HG02610 (cell line): ENCODE measurements at regions not wholly inside any gene's neighbourhood (a gene's known extent, or its start where the extent isn't known, plus 50 kb on each side); places are given as distances from the start of the nearest gene placed in this dataset.
A peak's percentile ranks its signal among the peaks of the same experiment; 100 is the strongest.

Experiments used
- ATAC-seq: cut with Tn5 transposase; IDR thresholded peaks from one replicate; pipeline ENCODE4 v1.9.1; 2021; ENCODE audit warnings: mild to moderate bottlenecking, moderate library complexity; ENCODE audit not compliant: unreplicated experiment

GRCh38 chr7:126378642-126379041 is 874.1 kb downstream of the GRM8 start:
- no peak for ATAC-seq

- ATAC-seq, result peak; percentile 79
These were observed 882.6 kb downstream of the GRM8 start for GRCh38 chr7:126370038-126370668.

GRCh38 chr7:126362746-126363145 is 890.0 kb downstream of the GRM8 start:
- no peak for ATAC-seq

GRCh38 chr7:126361183-126361582 is 891.6 kb downstream of the GRM8 start:
- no peak for ATAC-seq

DNA sequence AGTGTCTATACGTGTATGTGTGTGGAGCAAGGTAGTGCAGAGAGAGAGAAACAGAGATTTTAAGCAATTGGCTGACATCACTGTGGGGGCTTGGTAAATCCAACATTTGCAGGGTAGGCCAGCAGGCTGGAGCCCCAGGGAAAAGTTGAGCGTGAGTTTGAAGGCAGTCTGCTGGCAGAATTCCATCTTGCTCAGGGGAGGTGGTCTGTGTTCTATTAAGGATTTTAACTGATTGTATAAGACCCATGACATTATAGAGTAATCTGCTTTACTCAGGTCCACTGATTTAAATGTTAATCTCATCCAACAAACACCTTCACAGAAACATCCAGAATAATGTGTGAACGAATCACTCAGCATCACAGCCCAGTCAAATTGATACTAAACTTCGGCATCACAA is 912.9 kb downstream of the GRM8 start:
- ATAC-seq, result no peak

DNA sequence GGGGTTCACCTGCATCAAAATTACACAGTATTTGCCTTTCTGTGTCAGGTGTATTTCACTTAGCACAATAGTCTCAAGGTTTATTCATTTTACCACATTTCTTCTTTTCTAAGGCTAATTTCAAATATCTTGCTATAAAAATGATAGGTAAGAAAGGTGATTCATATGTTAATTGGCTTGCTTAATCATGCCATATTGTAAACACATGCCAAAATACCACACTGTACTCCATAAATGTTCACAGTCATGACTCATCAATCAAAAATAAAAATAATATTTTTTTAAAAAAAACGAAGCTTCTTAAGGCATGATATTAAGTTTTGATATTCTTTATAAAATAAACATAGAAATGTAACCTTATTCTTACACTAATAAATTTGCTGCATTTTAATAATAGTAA is 947.1 kb downstream of the GRM8 start:
- ATAC-seq, result no peak

GRCh38 chr7:126303926-126304325 is 948.8 kb downstream of the GRM8 start:
- no peak for ATAC-seq

- ATAC-seq, result no peak
These were observed 950.1 kb downstream of the GRM8 start for GRCh38 chr7:126302639-126303038.

DNA sequence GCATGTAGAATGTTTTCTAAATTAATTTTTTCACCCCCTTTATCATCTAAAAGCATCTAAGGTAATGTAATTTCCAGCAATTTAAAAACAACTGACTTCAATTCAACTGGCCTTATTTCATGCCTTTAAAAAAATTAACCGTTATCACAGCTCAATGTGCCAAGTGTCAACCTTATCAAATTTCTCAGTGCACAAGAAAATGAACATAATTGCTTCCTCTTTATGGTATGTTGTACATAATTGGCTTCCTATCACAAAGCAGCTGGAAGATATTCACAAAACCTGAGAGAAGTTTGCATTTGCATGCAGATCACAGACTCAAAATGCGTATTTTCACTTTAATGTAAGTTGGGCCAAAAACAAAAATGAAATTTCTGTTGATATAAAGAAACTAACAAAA is 966.4 kb downstream of the GRM8 start:
- no peak for ATAC-seq

- ATAC-seq, result no peak
These were observed 1016.5 kb downstream of the GRM8 start for GRCh38 chr7:126236261-126236660.

- no peak for ATAC-seq
These were observed 1024.2 kb downstream of the GRM8 start for GRCh38 chr7:126228356-126229061.

GRCh38 chr7:126227643-126228042 is 1025.1 kb downstream of the GRM8 start:
- ATAC-seq, result no peak

GRCh38 chr7:126227055-126227454 is 1025.7 kb downstream of the GRM8 start:
- ATAC-seq, result no peak

- no peak for ATAC-seq
These were observed 1029.0 kb downstream of the GRM8 start for GRCh38 chr7:126223729-126224128.

- no peak for ATAC-seq
These were observed 1030.0 kb downstream of the GRM8 start for GRCh38 chr7:126222782-126223181.

- ATAC-seq, result no peak
These were observed 1037.0 kb downstream of the GRM8 start for GRCh38 chr7:126215785-126216184.

DNA sequence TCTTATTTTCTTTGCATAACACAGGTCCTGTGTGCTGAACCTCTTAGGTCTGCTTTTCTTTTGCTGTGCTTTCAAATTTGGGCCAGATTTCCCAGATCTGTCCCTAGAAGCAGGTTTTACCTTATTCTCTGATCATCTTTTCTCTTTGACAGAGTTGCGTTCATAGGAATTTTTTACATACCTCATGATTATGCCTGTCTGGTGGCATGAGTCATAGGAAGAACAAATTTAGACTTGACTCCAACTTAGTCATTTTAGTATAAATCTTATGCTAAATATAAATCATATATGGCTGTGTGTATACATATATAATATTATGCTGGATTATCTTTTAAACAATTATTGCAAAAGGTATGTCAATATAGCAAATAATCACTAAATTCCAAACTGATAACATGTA is 1038.9 kb downstream of the GRM8 start:
- no peak for ATAC-seq

DNA sequence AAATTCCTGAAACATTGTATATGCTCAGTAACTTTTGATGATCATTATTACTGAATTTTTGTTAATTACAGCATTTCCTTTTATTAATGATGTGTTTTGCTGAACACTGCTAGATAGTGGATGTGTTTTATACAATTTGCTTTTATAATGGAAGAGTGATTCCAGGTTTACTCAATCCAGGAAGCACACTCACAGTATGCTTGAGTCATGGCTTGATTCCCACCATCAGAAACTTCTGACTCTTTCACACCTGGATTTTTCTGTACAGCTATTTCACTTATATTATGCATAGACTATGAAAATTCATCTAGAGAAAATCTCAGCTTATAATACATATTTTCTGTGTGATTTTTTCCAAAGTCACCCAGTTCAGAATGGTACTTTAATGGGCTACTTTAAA is 1040.9 kb downstream of the GRM8 start:
- no peak for ATAC-seq

- ATAC-seq, result no peak
These were observed 1042.0 kb downstream of the GRM8 start for GRCh38 chr7:126210707-126211106.

GRCh38 chr7:126203185-126203584 is 1049.6 kb downstream of the GRM8 start:
- ATAC-seq, result no peak

DNA sequence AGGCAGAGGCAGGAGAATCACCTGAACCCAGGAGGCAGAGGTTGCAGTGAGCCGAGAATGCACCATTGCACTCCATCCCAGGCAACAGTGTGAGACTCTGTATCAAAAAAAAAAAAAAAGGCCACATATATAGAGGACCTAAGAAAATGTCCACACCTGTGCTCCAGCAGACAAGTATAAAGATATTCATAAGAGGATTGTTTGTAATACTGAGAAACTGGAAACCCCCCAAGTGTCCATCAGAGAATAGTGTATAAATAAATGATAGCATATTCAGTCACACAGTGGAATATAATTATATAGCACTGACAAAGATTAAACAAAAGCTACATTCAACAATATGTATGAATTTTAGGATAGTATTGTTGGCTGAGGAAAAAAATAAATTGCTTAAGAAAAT is 1050.6 kb downstream of the GRM8 start:
- no peak for ATAC-seq

GRCh38 chr7:126185959-126186580 is 1066.7 kb downstream of the GRM8 start:
- ATAC-seq, result no peak
